GM12891 (cell line): ENCODE measurements at regions not wholly inside any gene's neighbourhood (a gene's known extent, or its start where the extent isn't known, plus 50 kb on each side); places are given as distances from the start of the nearest gene placed in this dataset.

Experiments
- PAX5 ChIP-seq: IDR thresholded peaks from 2 replicates; pipeline ENCODE4 v1.6.1; 2011; ENCODE audit warnings: low read length, moderate library complexity, mild to moderate bottlenecking; ENCODE audit not compliant: insufficient read depth, severe bottlenecking
- POLR2A ChIP-seq: IDR thresholded peaks from 2 replicates; pipeline ENCODE4 v1.6.1; 2011; ENCODE audit warnings: low read depth, low read length, control low read depth
- POLR2AphosphoS5 ChIP-seq: IDR thresholded peaks from 2 replicates; pipeline ENCODE4 v1.6.1; 2011; ENCODE audit warnings: low read depth, low read length, control low read depth
- POU2F2 ChIP-seq: IDR thresholded peaks from 2 replicates; pipeline ENCODE4 v1.6.1; 2011; ENCODE audit warnings: low read depth, mild to moderate bottlenecking, control low read depth, low read length, moderate library complexity
- SPI1 ChIP-seq: IDR thresholded peaks from 2 replicates; pipeline ENCODE4 v1.6.1; 2011; ENCODE audit warnings: low read depth, low read length, control low read depth
- TAF1 ChIP-seq: IDR thresholded peaks from 2 replicates; pipeline ENCODE4 v1.6.1; 2011; ENCODE audit warnings: low read depth, low read length, control low read depth

DNA sequence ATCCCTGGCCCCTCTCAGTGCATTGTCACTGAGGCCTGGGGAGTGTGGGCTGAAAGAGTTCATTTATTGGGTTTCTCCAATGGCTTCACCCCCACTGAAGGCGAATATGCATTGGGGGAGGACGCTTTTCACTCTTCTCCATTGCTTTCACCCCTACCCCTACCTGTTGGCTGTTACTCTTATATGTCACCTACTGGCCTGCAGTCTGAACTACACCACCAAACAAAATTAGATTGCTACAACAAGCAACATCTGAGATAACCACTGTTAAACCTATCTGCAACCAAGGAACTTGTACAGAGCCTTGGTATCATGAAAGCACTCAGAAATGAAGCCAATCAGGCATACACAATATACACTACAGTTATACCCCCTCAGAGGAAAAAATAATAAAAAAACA lies 203.7 kb downstream of the REEP3 start:
- TF ChIP-seq POLR2A (no peak), POLR2AphosphoS5 (no peak), TAF1 (no peak), PAX5 (no peak), SPI1 (no peak), POU2F2 (no peak)
